Endothelial cell of umbilical vein (primary cell): ENCODE measurements at regions not wholly inside any gene's neighbourhood (a gene's known extent, or its start where the extent isn't known, plus 50 kb on each side); places are given as distances from the start of the nearest gene placed in this dataset.

Experiments used
- BruUV-seq: library from RNA; stranded (reverse); fragments of 400-500 nt; replicated peaks from 2 replicates; lab custom pipeline; 2021; lab: Mats Ljungman, UMichigan
- CTCF ChIA-PET: fragments of 300-600, 350-600 bp; sonication (Branson Sonifier 250); formaldehyde crosslinking; loops from one replicate; lab custom pipeline; 2021; ENCODE audit warnings: antibody characterized with exemption, inconsistent platforms; lab: Charles Lee
- POLR2A ChIA-PET: fragments of 300-600, 350-600 bp; sonication (Branson Sonifier 250); formaldehyde crosslinking; loops from one replicate; lab custom pipeline; 2021; ENCODE audit warnings: antibody characterized with exemption, inconsistent platforms; lab: Charles Lee
- DNase-seq: peaks from one replicate; pipeline ENCODE4 v3.0.0-alpha.2; 2011; ENCODE audit warnings: low read depth, low spot score
- FAIRE-seq: peaks from 2 replicates; lab custom pipeline; 2011; peaks lifted over from hg19 to GRCh38; lab: Jason Lieb, UNC
- H2AFZ ChIP-seq: 2 replicates; pipeline ENCODE4 v1.6.0; 2012; ENCODE audit warnings: low read depth, low read length, control low read depth, inconsistent platforms
- H3K27ac ChIP-seq: 2 replicates; pipeline ENCODE4 v1.5.1; 2011; ENCODE audit warnings: low read depth, mild to moderate bottlenecking, control low read depth, low read length, moderate library complexity; ENCODE audit not compliant: insufficient read depth
- H3K27me3 ChIP-seq, 2 experiments: 2 replicates each; pipeline versions ENCODE4 v1.6.0 to v1.6.1; 2011; ENCODE audit warnings: low read length in 2 of 2, mixed read lengths in 1 of 2; ENCODE audit not compliant: control insufficient read depth in 2 of 2, insufficient read depth in 2 of 2
- H3K36me3 ChIP-seq, 2 experiments: 2 replicates in 1 of 2; 3 replicates in 1 of 2; pipeline ENCODE4 v1.5.1; 2011; ENCODE audit warnings: low read length in 2 of 2, mild to moderate bottlenecking in 1 of 2, moderate library complexity in 1 of 2; ENCODE audit not compliant: control insufficient read depth in 2 of 2, insufficient read depth in 2 of 2; ENCODE audit errors: extremely low read depth in 1 of 2
- H3K4me1 ChIP-seq: 3 replicates; pipeline ENCODE4 v1.5.1; 2011; ENCODE audit warnings: mild to moderate bottlenecking, low read length; ENCODE audit not compliant: control insufficient read depth, insufficient read depth; ENCODE audit errors: extremely low read depth
- H3K4me2 ChIP-seq: 2 replicates; pipeline ENCODE4 v1.6.1; 2011; ENCODE audit warnings: low read length, control low read depth, mixed read lengths; ENCODE audit not compliant: insufficient read depth
- H3K4me3 ChIP-seq, 3 experiments: fragments of 200-600 bp in 1 of 3; sonication (generic), shearing (Covaris generic) in 1 of 3; replicated peaks in 1 of 3; 2 replicates each; pipeline ENCODE4 v1.5.1; 2011 to 2016; ENCODE audit warnings: control low read depth in 3 of 3, low read length in 3 of 3, mild to moderate bottlenecking in 2 of 3, inconsistent platforms in 1 of 3, low read depth in 1 of 3, moderate library complexity in 1 of 3; ENCODE audit not compliant: insufficient read depth in 1 of 3
- H3K79me2 ChIP-seq: 2 replicates; pipeline ENCODE4 v1.6.0; 2012; ENCODE audit warnings: low read length, inconsistent platforms; ENCODE audit not compliant: control insufficient read depth, insufficient read depth
- H3K9ac ChIP-seq: replicated peaks from 2 replicates; pipeline ENCODE3; 2011; ENCODE audit warnings: low read length, control low read depth; ENCODE audit not compliant: insufficient read depth; ENCODE audit errors: extremely low read depth
- H3K9me1 ChIP-seq: replicated peaks from 3 replicates; pipeline ENCODE4 v1.6.0; 2011; ENCODE audit warnings: mild to moderate bottlenecking, low read length; ENCODE audit not compliant: control insufficient read depth, insufficient read depth; ENCODE audit errors: extremely low read depth
- H3K9me3 ChIP-seq: replicated peaks from 2 replicates; pipeline ENCODE4 v1.5.1; 2012; ENCODE audit warnings: low read length, inconsistent platforms; ENCODE audit not compliant: control insufficient read depth, insufficient read depth
- H4K20me1 ChIP-seq: replicated peaks from 2 replicates; pipeline ENCODE3; 2011; ENCODE audit warnings: mild to moderate bottlenecking, low read length; ENCODE audit not compliant: control insufficient read depth, insufficient read depth; ENCODE audit errors: extremely low read depth
- FOS ChIP-seq: IDR thresholded peaks from 2 replicates; pipeline ENCODE4 v1.6.1; 2011; ENCODE audit warnings: mild to moderate bottlenecking, low read length, moderate library complexity, borderline replicate concordance; ENCODE audit not compliant: insufficient read depth
- JUN ChIP-seq: IDR thresholded peaks from 2 replicates; pipeline ENCODE4 v1.6.1; 2011; ENCODE audit warnings: borderline replicate concordance, low read depth; ENCODE audit not compliant: insufficient read length, insufficient read depth
- POLR2A ChIP-seq: IDR thresholded peaks from 2 replicates; pipeline ENCODE4 v1.6.1; 2012; ENCODE audit warnings: low read depth, mild to moderate bottlenecking, control low read depth, low read length
- POLR2AphosphoS5 ChIP-seq: IDR thresholded peaks from 2 replicates; pipeline ENCODE4 v1.6.1; 2012; ENCODE audit warnings: low read depth, mild to moderate bottlenecking, control low read depth, low read length, moderate library complexity; ENCODE audit not compliant: insufficient read depth
- dilution Hi-C: fragments of 300-500 bp; cut with MboI; formaldehyde crosslinking; loops from one replicate; pipeline ENCODE4 v1.15.0; 2019; ENCODE audit warnings: low sequenced_read_pairs; ENCODE audit not compliant: extremely low pct_ligation_motif_present
- intact Hi-C: fragments of 100-400 bp; cut with micrococcal nuclease; formaldehyde crosslinking; loops from one replicate; pipeline ENCODE4 v1.10.0; 2022
- TF ChIP-seq, protein P1 (sequence below), 2 donors: IDR thresholded peaks; 1 replicate in 1 of 2; 2 replicates in 1 of 2; pipeline ENCODE4 v1.5.1; 2011; ENCODE audit warnings: low read length in 2 of 2, mild to moderate bottlenecking in 2 of 2, moderate library complexity in 2 of 2, control low read depth in 1 of 2, inconsistent platforms in 1 of 2, low read depth in 1 of 2; ENCODE audit not compliant: insufficient read depth in 1 of 2; ENCODE audit errors: extremely low read depth in 1 of 2

DNA sequence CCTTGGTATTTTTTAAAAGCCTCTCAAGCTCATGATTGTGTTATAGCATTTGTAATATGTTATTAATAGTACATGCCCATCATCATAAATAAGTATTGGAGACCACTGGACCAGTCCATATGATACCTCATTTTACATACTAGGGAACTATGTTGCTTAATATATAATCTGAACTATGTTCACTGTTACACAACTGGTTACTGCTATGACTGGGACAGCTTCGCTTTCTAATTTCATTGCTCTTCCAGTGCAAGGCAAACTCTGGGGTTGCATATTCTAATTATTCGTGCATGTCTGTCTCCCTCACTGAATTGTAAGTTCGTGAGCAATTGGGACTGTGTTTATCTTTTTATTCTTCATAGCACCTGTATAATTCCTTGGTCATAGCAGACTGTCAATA lies 330.5 kb downstream of the RAPGEF2 start:
- dilution Hi-C loops: no loop called here
- Histone ChIP-seq H4K20me1 (no peaks in the 10 kb centered on the region), H3K79me2 (no peaks in the 10 kb centered on the region), H3K4me3 (no peak overlapping the region), H3K9me3 (no peaks in the 10 kb centered on the region), H3K4me2 (no peak overlapping the region), H3K4me1 (peaks cover 25% of the 10 kb centered on the region), H3K9me1 (no peaks in the 10 kb centered on the region), H3K27ac (no peak overlapping the region), H3K9ac (no peak overlapping the region), H3K36me3 (no peaks in the 10 kb centered on the region), H3K27me3 (no peaks in the 10 kb centered on the region), H2AFZ (no peak overlapping the region)
- BruUV-seq: no TSS peak
- intact Hi-C loops: no loop called here
- TF ChIP-seq POLR2A: no peak
- no peak for TF ChIP-seq FOS
- TF ChIP-seq POLR2AphosphoS5: no peak
- no peak for TF ChIP-seq JUN
- TF ChIP-seq, protein P1, sequence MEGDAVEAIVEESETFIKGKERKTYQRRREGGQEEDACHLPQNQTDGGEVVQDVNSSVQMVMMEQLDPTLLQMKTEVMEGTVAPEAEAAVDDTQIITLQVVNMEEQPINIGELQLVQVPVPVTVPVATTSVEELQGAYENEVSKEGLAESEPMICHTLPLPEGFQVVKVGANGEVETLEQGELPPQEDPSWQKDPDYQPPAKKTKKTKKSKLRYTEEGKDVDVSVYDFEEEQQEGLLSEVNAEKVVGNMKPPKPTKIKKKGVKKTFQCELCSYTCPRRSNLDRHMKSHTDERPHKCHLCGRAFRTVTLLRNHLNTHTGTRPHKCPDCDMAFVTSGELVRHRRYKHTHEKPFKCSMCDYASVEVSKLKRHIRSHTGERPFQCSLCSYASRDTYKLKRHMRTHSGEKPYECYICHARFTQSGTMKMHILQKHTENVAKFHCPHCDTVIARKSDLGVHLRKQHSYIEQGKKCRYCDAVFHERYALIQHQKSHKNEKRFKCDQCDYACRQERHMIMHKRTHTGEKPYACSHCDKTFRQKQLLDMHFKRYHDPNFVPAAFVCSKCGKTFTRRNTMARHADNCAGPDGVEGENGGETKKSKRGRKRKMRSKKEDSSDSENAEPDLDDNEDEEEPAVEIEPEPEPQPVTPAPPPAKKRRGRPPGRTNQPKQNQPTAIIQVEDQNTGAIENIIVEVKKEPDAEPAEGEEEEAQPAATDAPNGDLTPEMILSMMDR (IDR thresholded peaks at IDR 0.05; ENCODE audit: extremely low read depth in 1 of 2, insufficient read depth in 1 of 2, low read depth in 1 of 2, low read length in 2 of 2): no peak
- CTCF ChIA-PET: no interaction called here
- FAIRE-seq (no peak), DNase-seq (no peak)
- POLR2A ChIA-PET: no interaction called here
